CD4-positive, CD25-positive, alpha-beta regulatory T cell (primary cell): ENCODE measurements at regions not wholly inside any gene's neighbourhood (a gene's known extent, or its start where the extent isn't known, plus 50 kb on each side); places are given as distances from the start of the nearest gene placed in this dataset.

Experiments
- ATAC-seq, 2 donors: fragments of 150-1000 bp; cut with Tn5 transposase; one replicate each; pipeline ENCODE4 v1.10.0; 2021; ENCODE audit warnings: low read depth in 2 of 2, moderate number of reproducible peaks in 2 of 2, moderate library complexity in 1 of 2
- DNase-seq, 3 donors: peaks; one replicate each; pipeline versions ENCODE4 v3.0.0 to v3.0.0-alpha.2; 2012 to 2022; ENCODE audit warnings: mixed read lengths in 1 of 3
- H3K27ac ChIP-seq: one replicate; pipeline ENCODE4 v1.7.0; 2013; ENCODE audit warnings: mild to moderate bottlenecking, low read length; ENCODE audit not compliant: insufficient read depth, poor library complexity, severe bottlenecking
- H3K27me3 ChIP-seq: one replicate; pipeline ENCODE4 v1.7.0; 2013; ENCODE audit warnings: low read length; ENCODE audit not compliant: control insufficient read depth, insufficient read depth
- H3K36me3 ChIP-seq: one replicate; pipeline ENCODE4 v1.7.0; 2013; ENCODE audit warnings: mild to moderate bottlenecking, low read length, moderate library complexity; ENCODE audit not compliant: control insufficient read depth, insufficient read depth
- H3K4me1 ChIP-seq: 2 replicates; pipeline ENCODE4 v1.7.0; 2013; ENCODE audit warnings: mild to moderate bottlenecking, low read length; ENCODE audit not compliant: insufficient read depth, control insufficient read depth, poor library complexity, severe bottlenecking
- H3K4me3 ChIP-seq: one replicate; pipeline ENCODE4 v1.7.0; 2013; ENCODE audit warnings: low read depth, mild to moderate bottlenecking, low read length, moderate library complexity
- H3K9me3 ChIP-seq, 2 experiments: 1 replicate in 1 of 2; 2 replicates in 1 of 2; pipeline ENCODE4 v1.7.0; 2013; ENCODE audit warnings: low read length in 2 of 2, mild to moderate bottlenecking in 1 of 2, moderate library complexity in 1 of 2; ENCODE audit not compliant: control insufficient read depth in 2 of 2
- H3K27ac Mint-ChIP-seq, 3 donors: one replicate each; pipeline ENCODE4 v1.8.0; 2020 to 2022; ENCODE audit warnings: mild to moderate bottlenecking in 3 of 3, mixed read lengths in 3 of 3, moderate library complexity in 2 of 3
- H3K27me3 Mint-ChIP-seq: one replicate; pipeline ENCODE4 v1.8.0; 2022; ENCODE audit warnings: mild to moderate bottlenecking, mixed read lengths
- H3K36me3 Mint-ChIP-seq: one replicate; pipeline ENCODE4 v1.8.0; 2020; ENCODE audit warnings: mixed read lengths
- H3K4me1 Mint-ChIP-seq, 4 donors: one replicate each; pipeline ENCODE4 v1.8.0; 2020 to 2022; ENCODE audit warnings: mixed read lengths in 4 of 4, mild to moderate bottlenecking in 1 of 4
- H3K4me3 Mint-ChIP-seq, 4 donors: one replicate each; pipeline ENCODE4 v1.8.0; 2020 to 2022; ENCODE audit warnings: mild to moderate bottlenecking in 4 of 4, mixed read lengths in 4 of 4, moderate library complexity in 3 of 4
- H3K9me3 Mint-ChIP-seq, 7 donors: one replicate each; pipeline ENCODE4 v1.8.0; 2020 to 2022; ENCODE audit warnings: mixed read lengths in 7 of 7, mild to moderate bottlenecking in 3 of 7, moderate library complexity in 2 of 7

DNA sequence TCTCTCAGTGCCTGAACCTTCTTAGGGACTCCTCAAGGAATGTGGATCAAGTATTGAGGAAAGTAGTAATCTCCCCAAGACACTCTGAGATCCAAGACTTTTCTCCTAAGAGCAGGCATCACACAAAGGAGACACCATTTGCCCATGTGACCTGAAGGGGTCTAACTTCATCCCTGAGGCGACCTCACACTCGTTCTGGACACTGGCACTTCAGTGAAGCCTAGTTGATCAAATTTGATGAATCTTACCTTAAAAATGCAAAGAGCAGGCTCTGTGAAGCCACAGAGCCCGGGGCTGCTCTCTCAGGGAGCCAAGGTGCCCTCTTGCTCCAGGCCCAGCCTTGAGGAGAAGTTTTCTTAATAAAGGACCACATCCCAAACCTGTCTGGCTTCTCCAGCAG, 64.3 kb downstream of the SCN11A start:
- Histone ChIP-seq H3K27ac (no peak overlapping the region), H3K36me3 (no peaks in the 10 kb centered on the region), H3K27me3 (peaks cover 4% of the 10 kb centered on the region), H3K9me3 (no peaks in the 10 kb centered on the region), H3K4me3 (no peak overlapping the region), H3K4me1 (no peaks in the 10 kb centered on the region)
- Mint-ChIP-seq H3K27ac (no peak overlapping the region), H3K36me3 (no peaks in the 10 kb centered on the region), H3K4me3 (no peak overlapping the region), H3K27me3 (peaks cover 19% of the 10 kb centered on the region), H3K4me1 (no peaks in the 10 kb centered on the region), H3K9me3 (peaks cover 0 to 2% (median 0%) of the 10 kb centered on the region in 7 donors)
- ATAC-seq (no peak), DNase-seq (no peak)

DNA sequence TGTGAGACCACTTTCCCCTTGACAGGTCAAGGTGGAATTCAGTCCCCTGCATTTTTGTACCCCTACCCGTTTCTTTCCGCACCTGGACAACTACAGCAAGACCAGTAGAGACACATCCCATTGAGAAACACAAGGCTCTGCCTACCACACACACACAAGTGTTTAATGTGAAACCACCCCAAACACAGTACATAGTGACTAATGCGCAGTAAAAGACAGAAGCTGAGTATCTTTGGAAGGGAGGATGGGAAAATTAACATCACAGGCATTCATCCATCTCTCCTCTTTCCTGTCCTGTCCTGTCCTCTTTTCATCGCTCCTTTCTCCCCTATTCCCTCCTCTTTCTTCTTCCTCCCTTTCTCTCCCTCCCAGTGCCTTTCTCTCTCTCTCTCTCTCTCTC, 64.8 kb downstream of the SCN11A start:
- Mint-ChIP-seq H3K4me3 (no peak overlapping the region), H3K27me3 (peaks cover 18% of the 10 kb centered on the region), H3K27ac (no peak overlapping the region), H3K9me3 (peaks cover 0 to 2% (median 0%) of the 10 kb centered on the region in 7 donors), H3K4me1 (no peaks in the 10 kb centered on the region), H3K36me3 (no peaks in the 10 kb centered on the region)
- Histone ChIP-seq H3K4me1 (no peaks in the 10 kb centered on the region), H3K27me3 (peaks cover 4% of the 10 kb centered on the region), H3K9me3 (no peaks in the 10 kb centered on the region), H3K27ac (no peak overlapping the region), H3K36me3 (no peaks in the 10 kb centered on the region), H3K4me3 (no peak overlapping the region)
- ATAC-seq (no peak), DNase-seq (no peak)

GRCh38 chr3:38985981-38986380, 65.8 kb downstream of the SCN11A start:
- Histone ChIP-seq H3K27me3 (peaks cover 4% of the 10 kb centered on the region), H3K36me3 (no peaks in the 10 kb centered on the region), H3K9me3 (no peaks in the 10 kb centered on the region), H3K4me3 (no peak overlapping the region), H3K4me1 (no peaks in the 10 kb centered on the region), H3K27ac (no peak overlapping the region)
- H3K4me3 Mint-ChIP-seq: no peak overlapping the region
- DNase-seq (no peak), ATAC-seq (no peak)
- no peaks in the 10 kb centered on the region for H3K4me1 Mint-ChIP-seq
- H3K9me3 Mint-ChIP-seq: peaks cover 0 to 2% (median 0%) of the 10 kb centered on the region in 7 donors
- H3K27me3 Mint-ChIP-seq: peaks cover 18% of the 10 kb centered on the region
- no peak overlapping the region for H3K27ac Mint-ChIP-seq
- no peaks in the 10 kb centered on the region for H3K36me3 Mint-ChIP-seq

GRCh38 chr3:38985581-38985980, 66.2 kb downstream of the SCN11A start:
- Mint-ChIP-seq H3K4me3 (no peak overlapping the region), H3K4me1 (no peaks in the 10 kb centered on the region), H3K27ac (no peak overlapping the region), H3K27me3 (peaks cover 18% of the 10 kb centered on the region), H3K9me3 (peaks cover 0 to 2% (median 0%) of the 10 kb centered on the region in 7 donors), H3K36me3 (no peaks in the 10 kb centered on the region)
- ATAC-seq (no peak), DNase-seq (no peak)
- no peak overlapping the region for H3K4me3 ChIP-seq
- H3K9me3 ChIP-seq: no peaks in the 10 kb centered on the region
- no peaks in the 10 kb centered on the region for H3K4me1 ChIP-seq
- no peaks in the 10 kb centered on the region for H3K36me3 ChIP-seq
- no peak overlapping the region for H3K27ac ChIP-seq
- H3K27me3 ChIP-seq: peaks cover 4% of the 10 kb centered on the region

GRCh38 chr3:38984731-38985130, 67.0 kb downstream of the SCN11A start:
- Histone ChIP-seq H3K36me3 (no peaks in the 10 kb centered on the region), H3K27ac (no peak overlapping the region), H3K27me3 (peaks cover 4% of the 10 kb centered on the region), H3K4me1 (no peaks in the 10 kb centered on the region), H3K4me3 (no peak overlapping the region), H3K9me3 (no peaks in the 10 kb centered on the region)
- ATAC-seq (no peak), DNase-seq (no peak)
- H3K9me3 Mint-ChIP-seq: peaks cover 0 to 2% (median 0%) of the 10 kb centered on the region in 7 donors
- no peak overlapping the region for H3K27ac Mint-ChIP-seq
- H3K4me1 Mint-ChIP-seq: no peaks in the 10 kb centered on the region
- peaks cover 18% of the 10 kb centered on the region for H3K27me3 Mint-ChIP-seq
- H3K36me3 Mint-ChIP-seq: no peaks in the 10 kb centered on the region
- H3K4me3 Mint-ChIP-seq: no peak overlapping the region

- DNase-seq (no peak), ATAC-seq (no peak)
- Mint-ChIP-seq H3K4me3 (no peak overlapping the region), H3K36me3 (no peaks in the 10 kb centered on the region), H3K9me3 (peaks cover 0 to 2% (median 0%) of the 10 kb centered on the region in 7 donors), H3K4me1 (no peaks in the 10 kb centered on the region), H3K27ac (no peak overlapping the region), H3K27me3 (peaks cover 18% of the 10 kb centered on the region)
- no peaks in the 10 kb centered on the region for H3K36me3 ChIP-seq
- H3K4me3 ChIP-seq: no peak overlapping the region
- peaks cover 2% of the 10 kb centered on the region for H3K27me3 ChIP-seq
- H3K27ac ChIP-seq: no peak overlapping the region
- H3K4me1 ChIP-seq: no peaks in the 10 kb centered on the region
- H3K9me3 ChIP-seq: no peaks in the 10 kb centered on the region
Observed at GRCh38 chr3:38984110-38984509, 67.6 kb downstream of the SCN11A start.

- Mint-ChIP-seq H3K36me3 (no peaks in the 10 kb centered on the region), H3K4me3 (no peak overlapping the region), H3K27me3 (peaks cover 12% of the 10 kb centered on the region), H3K9me3 (peaks cover 0 to 2% (median 0%) of the 10 kb centered on the region in 7 donors), H3K4me1 (no peaks in the 10 kb centered on the region), H3K27ac (no peak overlapping the region)
- H3K4me1 ChIP-seq: no peaks in the 10 kb centered on the region
- H3K27me3 ChIP-seq: peaks cover 9% of the 10 kb centered on the region
- no peak overlapping the region for H3K27ac ChIP-seq
- H3K4me3 ChIP-seq: no peak overlapping the region
- no peaks in the 10 kb centered on the region for H3K9me3 ChIP-seq
- no peaks in the 10 kb centered on the region for H3K36me3 ChIP-seq
- ATAC-seq (no peak), DNase-seq (no peak)
Observed at GRCh38 chr3:38980938-38981337, 70.8 kb downstream of the SCN11A start.

DNA sequence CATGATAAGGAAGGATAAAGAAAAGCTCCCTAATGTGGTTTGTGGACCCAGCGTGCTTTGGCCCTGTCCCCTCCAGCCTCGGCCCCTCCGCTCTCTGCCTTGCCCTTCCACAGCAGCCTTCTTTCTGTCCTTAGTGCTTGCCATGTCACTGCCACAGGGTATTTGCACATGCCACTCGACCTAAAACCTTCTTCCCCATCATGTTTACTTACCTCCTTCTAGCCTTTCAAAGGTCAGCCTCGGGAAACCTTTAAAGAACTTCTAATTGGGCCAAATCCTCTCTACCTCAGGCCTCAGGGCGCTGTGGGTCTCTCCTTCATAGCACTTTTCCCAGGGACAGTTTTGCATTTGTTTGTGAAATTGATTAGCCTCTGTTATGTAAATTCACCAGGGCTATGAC, 73.0 kb downstream of the SCN11A start:
- H3K9me3 Mint-ChIP-seq: peaks cover 0 to 2% (median 0%) of the 10 kb centered on the region in 7 donors
- Histone ChIP-seq H3K9me3 (no peaks in the 10 kb centered on the region), H3K4me1 (no peaks in the 10 kb centered on the region), H3K27ac (no peak overlapping the region), H3K4me3 (no peak overlapping the region), H3K27me3 (peaks cover 6% of the 10 kb centered on the region), H3K36me3 (no peaks in the 10 kb centered on the region)
- H3K4me3 Mint-ChIP-seq: no peak overlapping the region
- H3K27ac Mint-ChIP-seq: no peak overlapping the region
- H3K4me1 Mint-ChIP-seq: no peaks in the 10 kb centered on the region
- ATAC-seq (no peak), DNase-seq (no peak)
- H3K27me3 Mint-ChIP-seq: peaks cover 14% of the 10 kb centered on the region
- no peaks in the 10 kb centered on the region for H3K36me3 Mint-ChIP-seq
